Left renal cortex interstitium (tissue), 4 donors: ENCODE measurements at regions not wholly inside any gene's neighbourhood (a gene's known extent, or its start where the extent isn't known, plus 50 kb on each side); places are given as distances from the start of the nearest gene placed in this dataset.
"Not testable (repeated sequence)": the region's sequence is repeated elsewhere in the genome, so short reads cannot be mapped to it uniquely, and the experiment has no call there.

ENCODE experiments used
- DNase-seq, 4 donors: peaks; one replicate each; pipeline ENCODE4 v3.0.0-alpha.2; 2013; ENCODE audit warnings: low read depth in 4 of 4, low spot score in 2 of 4, missing footprints in 1 of 4

GRCh38 chr2:20112361-20112760 is 60.9 kb upstream of the LAPTM4A start:
- not testable (repeated sequence) for DNase-seq

- DNase-seq, result no peak
Observed at GRCh38 chr2:20111311-20112131, 60.1 kb upstream of the LAPTM4A start.

- DNase-seq, result no peak
Observed at GRCh38 chr2:20110876-20111275, 59.4 kb upstream of the LAPTM4A start.

- DNase-seq, result no peak
Observed at GRCh38 chr2:20110383-20110782, 59.0 kb upstream of the LAPTM4A start.

GRCh38 chr2:20108655-20109396 is 57.4 kb upstream of the LAPTM4A start:
- DNase-seq, result no peak

- no peak for DNase-seq
Observed at GRCh38 chr2:20107776-20108175, 56.3 kb upstream of the LAPTM4A start.

- no peak for DNase-seq
Observed at GRCh38 chr2:20107352-20107751, 55.9 kb upstream of the LAPTM4A start.

- no peak for DNase-seq
Observed at GRCh38 chr2:20106746-20107145, 55.3 kb upstream of the LAPTM4A start.

GRCh38 chr2:20104900-20105545 is 53.6 kb upstream of the LAPTM4A start:
- DNase-seq, result no peak

GRCh38 chr2:20103530-20103929 is 52.1 kb upstream of the LAPTM4A start:
- DNase-seq, result no peak
